ENCODE measurements at regions not wholly inside any gene's neighbourhood (a gene's known extent, or its start where the extent isn't known, plus 50 kb on each side); places are given as distances from the start of the nearest gene placed in this dataset.

DNA sequence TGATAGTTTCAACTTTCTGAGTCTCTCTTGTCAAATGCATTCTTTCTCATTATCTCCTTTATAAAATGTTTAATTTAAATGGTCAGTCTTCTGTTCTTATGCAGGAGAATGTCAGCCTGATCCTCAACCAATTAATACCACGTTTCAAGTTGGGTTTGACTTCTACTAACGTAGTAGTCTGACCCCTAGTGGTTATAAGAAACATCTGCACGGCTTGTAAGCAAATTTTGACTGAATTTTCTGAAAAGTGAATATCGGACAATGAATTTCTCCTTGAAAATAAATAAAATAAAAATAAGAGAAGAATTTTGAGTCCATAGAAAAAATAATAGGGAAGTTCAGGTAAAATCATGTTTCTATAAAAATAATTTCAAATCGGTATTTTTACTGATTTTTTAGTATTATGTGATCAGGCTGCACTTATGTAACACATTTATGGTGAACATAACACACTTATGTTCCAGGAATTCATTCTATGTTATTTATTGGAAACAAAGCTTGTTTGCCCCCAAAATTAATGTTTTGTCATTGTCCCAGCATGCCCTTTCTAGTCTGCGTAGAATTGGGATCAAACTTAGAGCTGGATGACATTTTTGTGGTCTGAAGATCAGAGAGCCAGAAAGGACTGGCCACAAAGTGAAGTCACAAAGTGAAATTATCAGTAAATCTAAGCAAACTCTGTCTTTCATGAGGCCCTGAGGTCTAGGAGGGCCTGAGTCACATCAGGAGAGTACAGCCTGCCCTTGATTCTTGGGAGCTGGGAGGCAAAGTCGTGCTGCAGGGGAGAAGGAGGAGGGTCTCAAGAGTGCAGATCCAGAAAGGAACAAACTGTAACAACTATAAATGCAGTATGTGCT lies 101.2 kb upstream of the STXBP6 start:
- no peak for ATAC-seq (ENCODE audit: insufficient number of reproducible peaks, low FRiP score, low read depth)

DNA sequence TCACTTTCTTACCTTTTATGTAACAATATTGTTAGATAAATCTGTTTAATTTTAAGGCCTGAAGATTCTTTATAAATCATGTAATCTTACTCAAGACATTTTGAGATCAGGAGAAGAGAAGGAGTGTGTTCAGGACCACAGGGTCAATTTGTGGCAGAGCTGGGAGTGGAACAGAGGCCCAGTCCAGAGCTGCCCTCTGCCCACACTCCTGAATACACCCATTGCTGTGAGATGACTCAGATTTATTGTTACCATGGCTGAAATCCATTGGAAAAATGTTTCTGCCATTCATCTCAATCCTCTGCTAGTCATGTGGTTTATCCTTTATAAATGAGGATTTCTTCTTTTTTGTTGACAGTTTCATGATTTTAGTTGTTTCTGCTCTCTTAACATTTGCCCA lies 100.5 kb upstream of the STXBP6 start:
- ATAC-seq (ENCODE audit: insufficient number of reproducible peaks, low FRiP score, low read depth), result no peak
- no peaks in the 10 kb centered on the region for H3K27me3 ChIP-seq (replicated peaks; ENCODE audit: insufficient read depth)

More for the DNA sequence above, 101.2 kb upstream of the STXBP6 start:
- no peaks in the 10 kb centered on the region for H3K27me3 ChIP-seq (replicated peaks; ENCODE audit: insufficient read depth)
- H3K4me3 ChIP-seq, result no peak overlapping the region
- no peak for DNase-seq (ENCODE audit: low spot score)
- TF ChIP-seq, protein P1, sequence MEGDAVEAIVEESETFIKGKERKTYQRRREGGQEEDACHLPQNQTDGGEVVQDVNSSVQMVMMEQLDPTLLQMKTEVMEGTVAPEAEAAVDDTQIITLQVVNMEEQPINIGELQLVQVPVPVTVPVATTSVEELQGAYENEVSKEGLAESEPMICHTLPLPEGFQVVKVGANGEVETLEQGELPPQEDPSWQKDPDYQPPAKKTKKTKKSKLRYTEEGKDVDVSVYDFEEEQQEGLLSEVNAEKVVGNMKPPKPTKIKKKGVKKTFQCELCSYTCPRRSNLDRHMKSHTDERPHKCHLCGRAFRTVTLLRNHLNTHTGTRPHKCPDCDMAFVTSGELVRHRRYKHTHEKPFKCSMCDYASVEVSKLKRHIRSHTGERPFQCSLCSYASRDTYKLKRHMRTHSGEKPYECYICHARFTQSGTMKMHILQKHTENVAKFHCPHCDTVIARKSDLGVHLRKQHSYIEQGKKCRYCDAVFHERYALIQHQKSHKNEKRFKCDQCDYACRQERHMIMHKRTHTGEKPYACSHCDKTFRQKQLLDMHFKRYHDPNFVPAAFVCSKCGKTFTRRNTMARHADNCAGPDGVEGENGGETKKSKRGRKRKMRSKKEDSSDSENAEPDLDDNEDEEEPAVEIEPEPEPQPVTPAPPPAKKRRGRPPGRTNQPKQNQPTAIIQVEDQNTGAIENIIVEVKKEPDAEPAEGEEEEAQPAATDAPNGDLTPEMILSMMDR (IDR thresholded peaks at IDR 0.05), result peak; percentile 65
- no peaks in the 10 kb centered on the region for H3K36me3 ChIP-seq
- H3K9me3 ChIP-seq, result no peaks in the 10 kb centered on the region
- no peak overlapping the region for H3K27ac ChIP-seq
- H3K4me1 ChIP-seq (ENCODE audit: control insufficient read depth in 1 of 2, low read depth in 2 of 2), result no peaks in the 10 kb centered on the region

DNA sequence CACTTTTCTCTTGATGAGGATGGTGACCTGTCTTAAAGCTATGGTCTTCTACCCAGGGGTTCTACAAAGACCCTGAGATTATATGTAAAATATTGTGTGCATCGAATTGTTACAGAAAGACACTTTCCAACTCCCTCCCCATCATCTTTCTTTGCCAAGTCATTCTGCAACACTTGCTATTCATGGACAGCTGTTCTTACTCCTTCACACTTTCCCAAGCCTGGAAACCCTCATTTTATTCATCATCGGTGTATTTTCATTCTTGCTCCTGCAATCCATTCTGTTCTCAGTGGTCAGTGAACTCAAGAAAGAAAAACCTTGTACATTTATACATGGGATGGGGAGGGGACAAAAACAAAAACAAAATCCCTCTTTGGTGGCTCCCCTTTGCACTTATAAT lies 90.5 kb upstream of the STXBP6 start:
- ATAC-seq (ENCODE audit: insufficient number of reproducible peaks, low FRiP score, low read depth), result no peak
- TF ChIP-seq, protein P1 (IDR thresholded peaks at IDR 0.05), result no peak
- no peaks in the 10 kb centered on the region for H3K9me3 ChIP-seq
- H3K27me3 ChIP-seq (replicated peaks; ENCODE audit: insufficient read depth), result no peaks in the 10 kb centered on the region
- H3K27ac ChIP-seq, result no peak overlapping the region
- no peak for DNase-seq (ENCODE audit: low spot score)
- no peaks in the 10 kb centered on the region for H3K4me1 ChIP-seq (ENCODE audit: control insufficient read depth in 1 of 2, low read depth in 2 of 2)
- H3K36me3 ChIP-seq, result no peaks in the 10 kb centered on the region
- H3K4me3 ChIP-seq, result no peak overlapping the region

More for the DNA sequence above, 100.5 kb upstream of the STXBP6 start:
- H3K36me3 ChIP-seq, result no peaks in the 10 kb centered on the region
- DNase-seq (ENCODE audit: low spot score), result no peak
- H3K4me1 ChIP-seq (ENCODE audit: control insufficient read depth in 1 of 2, low read depth in 2 of 2), result no peaks in the 10 kb centered on the region
- H3K27ac ChIP-seq, result no peak overlapping the region
- TF ChIP-seq, protein P1 (IDR thresholded peaks at IDR 0.05), result no peak
- no peaks in the 10 kb centered on the region for H3K9me3 ChIP-seq
- H3K4me3 ChIP-seq, result no peak overlapping the region

DNA sequence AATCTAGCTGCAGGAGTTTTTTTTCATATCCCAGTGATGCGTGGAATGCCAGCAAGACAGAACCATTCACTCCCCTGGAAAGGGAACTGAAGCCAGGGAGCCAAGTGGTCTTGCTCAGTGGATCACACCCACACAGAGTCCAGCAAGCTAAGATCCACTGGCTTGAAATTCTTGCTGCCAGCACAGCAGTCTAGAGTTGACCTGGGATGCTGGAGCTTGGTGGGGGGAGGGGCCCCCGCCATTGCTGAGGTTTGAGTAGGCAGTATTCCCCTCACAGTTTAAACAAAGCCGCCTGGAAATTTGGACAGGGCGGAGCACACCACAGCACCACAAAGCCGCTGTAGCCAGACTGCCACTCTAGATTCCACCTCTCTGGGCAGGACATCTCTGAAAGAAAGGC lies 86.9 kb upstream of the STXBP6 start:
- TF ChIP-seq, protein P1 (IDR thresholded peaks at IDR 0.05), result no peak
- no peaks in the 10 kb centered on the region for H3K36me3 ChIP-seq
- DNase-seq (ENCODE audit: low spot score) (no peak), ATAC-seq (ENCODE audit: insufficient number of reproducible peaks, low FRiP score, low read depth) (no peak)
- H3K9me3 ChIP-seq, result no peaks in the 10 kb centered on the region
- no peaks in the 10 kb centered on the region for H3K4me1 ChIP-seq (ENCODE audit: control insufficient read depth in 1 of 2, low read depth in 2 of 2)
- no peaks in the 10 kb centered on the region for H3K27me3 ChIP-seq (replicated peaks; ENCODE audit: insufficient read depth)
- H3K4me3 ChIP-seq, result no peak overlapping the region
- no peak overlapping the region for H3K27ac ChIP-seq

DNA sequence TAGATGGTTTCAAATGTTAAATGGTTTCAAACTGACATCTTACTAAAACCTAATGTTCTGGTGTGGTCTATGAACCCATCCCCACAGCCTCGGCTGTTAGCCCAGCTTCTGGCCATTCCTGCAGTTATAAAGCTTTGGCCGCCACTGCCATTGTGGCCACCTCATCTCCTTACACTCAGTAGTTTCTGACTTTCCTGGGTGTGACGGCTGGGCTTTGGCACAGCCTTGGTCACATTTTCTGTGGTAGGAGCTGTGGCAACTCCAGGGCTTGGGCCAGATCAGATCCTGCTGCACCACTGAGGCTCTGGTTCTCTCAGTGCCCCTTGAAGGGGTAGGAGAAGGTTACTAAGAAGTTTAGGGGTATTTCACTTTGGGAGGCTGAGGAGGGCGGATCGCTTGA lies 84.2 kb upstream of the STXBP6 start:
- TF ChIP-seq, protein P1 (IDR thresholded peaks at IDR 0.05), result no peak
- no peaks in the 10 kb centered on the region for H3K27me3 ChIP-seq (replicated peaks; ENCODE audit: insufficient read depth)
- no peak overlapping the region for H3K4me3 ChIP-seq
- no peaks in the 10 kb centered on the region for H3K9me3 ChIP-seq
- H3K27ac ChIP-seq, result no peak overlapping the region
- H3K4me1 ChIP-seq (ENCODE audit: control insufficient read depth in 1 of 2, low read depth in 2 of 2), result no peaks in the 10 kb centered on the region
- ATAC-seq (ENCODE audit: insufficient number of reproducible peaks, low FRiP score, low read depth) (no peak), DNase-seq (ENCODE audit: low spot score) (no peak)
- no peaks in the 10 kb centered on the region for H3K36me3 ChIP-seq

Data from thoracic aorta (tissue), 2 donors.